HepG2 (cell line): ENCODE measurements at regions not wholly inside any gene's neighbourhood (a gene's known extent, or its start where the extent isn't known, plus 50 kb on each side); places are given as distances from the start of the nearest gene placed in this dataset.
A peak's percentile ranks its signal among the peaks of the same experiment; 100 is the strongest.

ENCODE experiments used
- ATAC-seq: fragments of 200-7000 bp; cut with Tn5 transposase; 3 replicates; pipeline ENCODE4 v1.9.1; 2020; ENCODE audit warnings: mild to moderate bottlenecking, moderate library complexity
- BruUV-seq: library from RNA; stranded (reverse); fragments of 400-500 nt; replicated peaks from 2 replicates; lab custom pipeline; 2021; lab: Mats Ljungman, UMichigan
- CTCF ChIA-PET: fragments of 300-600 bp; formaldehyde crosslinking; extraction: SDS; loops from one replicate; lab custom pipeline; 2021; ENCODE audit warnings: low total read pairs, inconsistent platforms, low intra/inter-chr PET ratio; lab: Yijun Ruan, JAX
- POLR2A ChIA-PET: fragments of 350-600 bp; sonication (Branson Sonifier 250); formaldehyde crosslinking; loops from one replicate; lab custom pipeline; 2020; ENCODE audit warnings: antibody characterized with exemption, inconsistent platforms; lab: Yijun Ruan, JAX
- DNase-seq: peaks from one replicate; pipeline ENCODE4 v3.0.0-alpha.2; 2015; ENCODE audit warnings: low spot score
- FAIRE-seq: peaks from 3 replicates; lab custom pipeline; 2011; peaks lifted over from hg19 to GRCh38; lab: Jason Lieb, UNC
- H2AFZ ChIP-seq: one replicate; pipeline ENCODE4 v1.6.1; 2011; ENCODE audit warnings: low read length, inconsistent platforms
- H3K27ac ChIP-seq: fragments of 300-600 bp; 3 replicates; pipeline ENCODE4 v1.8.0; 2011; ENCODE audit warnings: mixed run types, mild to moderate bottlenecking, mixed read lengths, low read length, inconsistent platforms; ENCODE audit not compliant: insufficient read depth; ENCODE audit errors: extremely low read length
- H3K27me3 ChIP-seq, 2 experiments: fragments of 200-600 bp in 1 of 2; 2 replicates in 1 of 2; 3 replicates in 1 of 2; pipeline versions ENCODE4 v1.6.0 to v1.8.0; 2011; ENCODE audit warnings: low read length in 2 of 2, mild to moderate bottlenecking in 2 of 2, moderate library complexity in 2 of 2, inconsistent platforms in 1 of 2; ENCODE audit not compliant: insufficient read depth in 2 of 2, control insufficient read depth in 1 of 2
- H3K36me3 ChIP-seq, 2 experiments: fragments of 200-600 bp in 1 of 2; replicated peaks in 1 of 2; 2 replicates in 1 of 2; 3 replicates in 1 of 2; pipeline versions ENCODE4 v1.5.1 to v1.8.0; 2011; ENCODE audit warnings: low read length in 2 of 2, inconsistent platforms in 1 of 2; ENCODE audit not compliant: insufficient read depth in 2 of 2, control insufficient read depth in 1 of 2
- H3K4me1 ChIP-seq: 2 replicates; pipeline ENCODE4 v1.5.1; 2012; ENCODE audit warnings: low read length, inconsistent platforms; ENCODE audit not compliant: insufficient read depth
- H3K4me2 ChIP-seq: 2 replicates; pipeline ENCODE4 v1.6.0; 2011; ENCODE audit warnings: low read depth, low read length, inconsistent platforms
- H3K4me3 ChIP-seq, 3 experiments: fragments of 200-600 bp in 1 of 3; sonication (generic), shearing (Covaris generic) in 1 of 3; replicated peaks in 1 of 3; 2 replicates each; pipeline ENCODE4 v1.5.1; 2011 to 2016; ENCODE audit warnings: low read length in 3 of 3, inconsistent platforms in 2 of 3, low read depth in 2 of 3, mild to moderate bottlenecking in 2 of 3, control low read depth in 1 of 3, mixed read lengths in 1 of 3; ENCODE audit not compliant: insufficient read depth in 1 of 3
- H3K79me2 ChIP-seq: one replicate; pipeline ENCODE4 v1.6.1; 2011; ENCODE audit warnings: low read length, inconsistent platforms; ENCODE audit not compliant: insufficient read depth
- H3K9ac ChIP-seq: 2 replicates; pipeline ENCODE4 v1.6.0; 2011; ENCODE audit warnings: mild to moderate bottlenecking, low read depth, low read length, inconsistent platforms; ENCODE audit not compliant: insufficient read depth
- H3K9me3 ChIP-seq: 2 replicates; pipeline ENCODE4 v1.5.1; 2012; ENCODE audit warnings: mild to moderate bottlenecking, low read length
- H4K20me1 ChIP-seq: 2 replicates; pipeline ENCODE4 v1.6.0; 2011; ENCODE audit warnings: inconsistent platforms, mild to moderate bottlenecking, low read length, moderate library complexity; ENCODE audit not compliant: insufficient read depth
- CBX1 ChIP-seq: IDR thresholded peaks from one replicate; pipeline ENCODE4 v1.6.1; 2016; ENCODE audit warnings: antibody characterized with exemption, low read depth
- CHD2 ChIP-seq: IDR thresholded peaks from 2 replicates; pipeline ENCODE4 v1.6.1; 2011; ENCODE audit warnings: low read depth, low read length, improper control_type of control experiment
- KLF12 ChIP-seq: sonication (generic); formaldehyde crosslinking; IDR thresholded peaks from 2 replicates; pipeline ENCODE4 v1.4.0; 2020; ENCODE audit warnings: missing genetic modification reagents, borderline replicate concordance
- MNT ChIP-seq: fragments of 450-650 bp; IDR thresholded peaks from 2 replicates; pipeline ENCODE4 v1.6.1; 2016
- NFIC ChIP-seq: IDR thresholded peaks from 2 replicates; pipeline ENCODE4 v1.6.1; 2012; ENCODE audit warnings: mild to moderate bottlenecking, low read length, inconsistent platforms
- PAF1 ChIP-seq: IDR thresholded peaks from 2 replicates; pipeline ENCODE4 v1.6.1; 2016; ENCODE audit warnings: missing genetic modification reagents, missing compliant biosample characterization
- ZNF629 ChIP-seq: sonication (generic); formaldehyde crosslinking; conservative IDR thresholded peaks from 2 replicates; pipeline ENCODE4 v1.5.0; 2020; ENCODE audit warnings: missing genetic modification reagents
- ZNF878 ChIP-seq: sonication (generic); formaldehyde crosslinking; IDR thresholded peaks from 2 replicates; pipeline ENCODE4 v1.8.1; 2023; ENCODE audit warnings: mild to moderate bottlenecking, missing genetic modification reagents, moderate library complexity
- WGBS: methylation state at CpG from one replicate; pipeline ENCODE4 v1.1.6; 2017; ENCODE audit warnings: low lambda C conversion rate; 5-methylcytosine and 5-hydroxymethylcytosine counted together
- in situ Hi-C: cut with HindIII; loops from 2 replicates; pipeline ENCODE4 v1.10.0; 2017; ENCODE audit warnings: low pct_unique_long_range_greater_than_20kb; ENCODE audit not compliant: extremely low pct_ligation_motif_present
- intact Hi-C: fragments of 100-400 bp; cut with micrococcal nuclease; formaldehyde crosslinking; loops from one replicate; pipeline ENCODE4 v1.10.0; 2022; ENCODE audit not compliant: unreplicated experiment

DNA sequence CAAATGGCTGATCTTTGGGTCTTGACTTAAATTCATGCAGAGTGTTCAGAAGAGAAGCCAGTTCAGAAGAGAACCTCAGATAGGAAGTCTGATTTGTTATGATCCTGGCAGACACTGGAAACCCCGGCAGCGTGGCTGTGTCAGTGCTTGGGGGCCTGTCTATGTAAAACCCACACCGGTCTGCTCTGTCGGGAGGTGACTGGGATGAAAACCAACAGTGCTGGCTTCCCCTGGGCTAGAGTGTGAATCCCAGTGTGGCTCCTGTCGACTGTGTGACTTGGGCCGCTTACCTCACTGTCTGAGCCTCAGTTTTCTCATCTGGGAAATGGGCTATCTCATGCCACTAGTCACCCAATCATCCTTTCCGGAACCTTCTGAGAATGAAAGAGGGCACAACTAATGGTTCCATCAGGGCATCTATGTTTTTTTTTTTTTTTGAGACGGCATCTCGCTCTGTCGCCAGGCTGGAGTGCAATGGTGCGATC, 92.4 kb downstream of the FOXL1 start:
- Histone ChIP-seq H3K4me3 (no peak overlapping the region), H3K36me3 (no peaks in the 10 kb centered on the region), H3K9ac (no peak overlapping the region), H3K4me2 (no peak overlapping the region), H4K20me1 (no peaks in the 10 kb centered on the region), H2AFZ (no peak overlapping the region), H3K4me1 (peaks cover under 1% of the 10 kb centered on the region; the same call in 1 of the 2 replicates), H3K27me3 (peaks cover 12 to 60% of the 10 kb centered on the region in 2 experiments; a peak in 4 of 5 replicates), H3K27ac (no peak overlapping the region), H3K9me3 (no peaks in the 10 kb centered on the region), H3K79me2 (no peaks in the 10 kb centered on the region)
- DNase-seq, result no peak
- intact Hi-C loops, result no loop called here
- ChIA-PET CTCF (no interaction called here), POLR2A (no interaction called here)
- TF ChIP-seq ZNF629 (CRISPR knock-in tag) (peak; percentile 79), ZNF878 (CRISPR knock-in tag) (no peak)
- 56% methylated on average over 10 of the region's 11 CpGs for WGBS
- BruUV-seq, result no TSS peak
- FAIRE-seq, result no peak
- no peak for ATAC-seq
- in situ Hi-C loops, result no loop called here

- Histone ChIP-seq H3K36me3 (no peaks in the 10 kb centered on the region), H3K27me3 (peaks cover 12 to 60% of the 10 kb centered on the region in 2 experiments; a peak in 4 of 5 replicates), H3K9ac (no peak overlapping the region), H3K27ac (no peak overlapping the region), H4K20me1 (no peaks in the 10 kb centered on the region), H3K4me3 (no peak overlapping the region), H2AFZ (no peak overlapping the region), H3K4me2 (no peak overlapping the region), H3K9me3 (no peaks in the 10 kb centered on the region), H3K79me2 (no peaks in the 10 kb centered on the region), H3K4me1 (no peaks in the 10 kb centered on the region)
- CTCF ChIA-PET, result no interaction called here
- FAIRE-seq, result no peak
- BruUV-seq, result no TSS peak
- no peak for TF ChIP-seq NFIC
- no peak for TF ChIP-seq PAF1
- peak; percentile 68; the same call in 1 of the 2 replicates for TF ChIP-seq MNT
- no peak for TF ChIP-seq KLF12
- no peak for TF ChIP-seq CBX1
- no peak for TF ChIP-seq CHD2
- no peak for ATAC-seq
- no peak for DNase-seq
- in situ Hi-C loops (no loop called here), intact Hi-C loops (no loop called here)
- POLR2A ChIA-PET, result no interaction called here
- 5% methylated on average over 13 of the region's 15 CpGs for WGBS
These were observed 93.3 kb downstream of the FOXL1 start for GRCh38 chr16:86671486-86672178.
